Lower lobe of right lung (tissue), 2 donors: ENCODE measurements at regions not wholly inside any gene's neighbourhood (a gene's known extent, or its start where the extent isn't known, plus 50 kb on each side); places are given as distances from the start of the nearest gene placed in this dataset.
A peak's percentile ranks its signal among the peaks of the same experiment; 100 is the strongest.

ENCODE experiments used
- ATAC-seq, 2 donors: fragments of 200-7000 bp; cut with Tn5 transposase; one replicate each; pipeline ENCODE4 v1.9.1; 2020 to 2022; ENCODE audit warnings: mild to moderate bottlenecking in 2 of 2, moderate library complexity in 2 of 2
- DNase-seq: peaks from one replicate; pipeline ENCODE4 v3.0.0-alpha.2; 2020
- H3K27ac ChIP-seq: fragments of 200-600 bp; one replicate; pipeline ENCODE4 v1.8.0; 2022
- H3K27me3 ChIP-seq: fragments of 200-600 bp; one replicate; pipeline ENCODE4 v1.8.0; 2022; ENCODE audit warnings: low read depth
- H3K36me3 ChIP-seq: fragments of 200-600 bp; one replicate; pipeline ENCODE4 v1.8.0; 2022; ENCODE audit warnings: mild to moderate bottlenecking
- H3K4me1 ChIP-seq: fragments of 200-600 bp; one replicate; pipeline ENCODE4 v1.8.0; 2022
- H3K4me3 ChIP-seq: fragments of 200-600 bp; one replicate; pipeline ENCODE4 v1.8.0; 2022; ENCODE audit warnings: mild to moderate bottlenecking
- H3K9me3 ChIP-seq: fragments of 200-600 bp; one replicate; pipeline ENCODE4 v1.8.0; 2022
- intact Hi-C: fragments of 100-400 bp; cut with DNase I; formaldehyde crosslinking; loops from one replicate; pipeline ENCODE4 v1.11.0; 2022
- TF ChIP-seq, protein P1 (sequence below): fragments of 200-600 bp; IDR thresholded peaks from one replicate; pipeline ENCODE4 v1.8.0; 2022; ENCODE audit warnings: antibody characterized with exemption, mild to moderate bottlenecking
- donor health status: DM: no; HTN: yes; CAD: no; lungs with severe emphysema.

DNA sequence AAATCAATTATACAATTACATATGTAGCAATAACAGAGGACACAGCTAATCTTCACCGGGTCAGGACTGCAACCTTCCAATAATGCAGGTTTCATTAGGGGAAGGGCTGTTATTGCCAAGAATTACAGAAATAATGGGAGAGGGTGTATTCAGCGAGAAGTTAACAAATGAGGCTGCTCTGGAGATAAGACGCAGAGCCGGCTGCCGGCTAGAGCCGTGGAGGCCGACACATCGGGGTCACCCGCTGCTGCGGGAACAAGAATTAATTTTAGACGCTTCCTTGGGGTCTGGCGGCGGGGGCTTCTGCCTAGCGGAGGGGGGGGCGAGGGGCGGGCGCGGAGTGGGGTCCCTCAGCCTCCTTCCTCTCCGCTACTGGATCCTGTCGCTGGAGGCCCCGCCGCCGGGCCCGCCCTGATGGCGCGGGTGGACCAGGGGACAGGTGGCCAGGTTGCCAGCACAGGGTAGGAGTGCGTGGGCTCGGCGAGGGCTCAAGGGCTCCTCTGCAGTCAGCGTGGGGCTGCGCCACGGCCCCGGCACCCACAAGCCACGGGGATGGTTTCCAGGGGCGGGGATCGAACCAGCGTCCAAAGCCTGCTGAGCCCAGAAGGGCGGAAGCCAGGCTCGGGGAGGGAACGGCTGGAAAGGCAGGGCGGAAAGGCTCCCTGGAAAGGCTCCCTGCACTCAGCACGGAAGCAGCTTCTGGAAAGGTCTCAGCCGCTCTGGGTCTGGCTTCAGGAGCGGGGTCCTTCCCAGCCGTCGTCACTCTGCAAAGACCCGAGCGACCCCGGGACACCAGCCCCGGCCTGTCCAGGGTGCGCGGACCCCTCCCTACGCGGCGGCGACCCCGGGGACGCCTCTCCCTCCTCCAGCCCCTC lies 113.8 kb upstream of the NKX1-1 start:
- Histone ChIP-seq H3K4me3 (no peak overlapping the region), H3K36me3 (no peaks in the 10 kb centered on the region), H3K27ac (no peak overlapping the region), H3K27me3 (peaks cover 62% of the 10 kb centered on the region), H3K4me1 (peaks cover 5% of the 10 kb centered on the region), H3K9me3 (no peaks in the 10 kb centered on the region)
- DNase-seq: peak; percentile 38
- intact Hi-C loops: no loop called here
- TF ChIP-seq, protein P1, sequence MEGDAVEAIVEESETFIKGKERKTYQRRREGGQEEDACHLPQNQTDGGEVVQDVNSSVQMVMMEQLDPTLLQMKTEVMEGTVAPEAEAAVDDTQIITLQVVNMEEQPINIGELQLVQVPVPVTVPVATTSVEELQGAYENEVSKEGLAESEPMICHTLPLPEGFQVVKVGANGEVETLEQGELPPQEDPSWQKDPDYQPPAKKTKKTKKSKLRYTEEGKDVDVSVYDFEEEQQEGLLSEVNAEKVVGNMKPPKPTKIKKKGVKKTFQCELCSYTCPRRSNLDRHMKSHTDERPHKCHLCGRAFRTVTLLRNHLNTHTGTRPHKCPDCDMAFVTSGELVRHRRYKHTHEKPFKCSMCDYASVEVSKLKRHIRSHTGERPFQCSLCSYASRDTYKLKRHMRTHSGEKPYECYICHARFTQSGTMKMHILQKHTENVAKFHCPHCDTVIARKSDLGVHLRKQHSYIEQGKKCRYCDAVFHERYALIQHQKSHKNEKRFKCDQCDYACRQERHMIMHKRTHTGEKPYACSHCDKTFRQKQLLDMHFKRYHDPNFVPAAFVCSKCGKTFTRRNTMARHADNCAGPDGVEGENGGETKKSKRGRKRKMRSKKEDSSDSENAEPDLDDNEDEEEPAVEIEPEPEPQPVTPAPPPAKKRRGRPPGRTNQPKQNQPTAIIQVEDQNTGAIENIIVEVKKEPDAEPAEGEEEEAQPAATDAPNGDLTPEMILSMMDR: no peak
- ATAC-seq: no peak

DNA sequence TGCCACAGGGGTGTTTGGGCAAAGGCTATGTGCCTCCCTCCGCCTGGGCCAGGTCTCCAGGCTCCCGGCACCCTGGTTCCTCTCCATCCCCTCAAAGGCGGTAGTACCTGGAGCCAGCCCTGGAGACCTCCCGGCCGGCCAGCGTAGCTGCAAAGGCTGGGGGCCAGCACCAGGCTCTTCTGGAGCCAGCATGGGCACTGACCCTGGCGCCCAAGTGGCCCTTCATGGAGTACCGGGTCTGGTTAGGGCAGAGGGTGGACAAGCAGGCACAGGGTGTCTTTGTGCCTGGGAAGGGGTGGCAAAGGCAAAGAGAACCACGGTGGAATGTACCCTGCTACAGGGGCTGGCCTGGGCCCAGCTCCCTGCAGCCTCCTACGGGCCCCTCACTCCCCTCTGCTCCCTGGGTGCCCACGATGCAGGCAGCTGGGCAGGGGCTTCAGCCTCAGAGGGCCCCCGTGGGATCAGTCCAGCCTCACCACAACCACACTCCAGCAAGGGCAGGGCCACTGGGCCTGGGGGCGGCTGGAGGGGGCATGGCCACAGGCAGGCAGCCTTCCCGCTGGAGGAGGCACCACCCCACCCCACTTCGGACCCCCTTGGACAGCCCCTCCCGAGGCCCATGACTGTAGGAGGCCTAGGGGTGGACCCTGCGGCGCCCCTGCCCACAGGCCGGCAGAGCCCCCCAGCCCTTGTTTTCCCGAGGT lies 112.9 kb upstream of the NKX1-1 start:
- ATAC-seq (no peak), DNase-seq (peak; percentile 37)
- TF ChIP-seq, protein P1: no peak
- Histone ChIP-seq H3K36me3 (no peaks in the 10 kb centered on the region), H3K9me3 (no peaks in the 10 kb centered on the region), H3K27me3 (peaks cover 62% of the 10 kb centered on the region), H3K4me1 (peaks cover 5% of the 10 kb centered on the region), H3K4me3 (no peak overlapping the region), H3K27ac (no peak overlapping the region)
- intact Hi-C loops: no loop called here

DNA sequence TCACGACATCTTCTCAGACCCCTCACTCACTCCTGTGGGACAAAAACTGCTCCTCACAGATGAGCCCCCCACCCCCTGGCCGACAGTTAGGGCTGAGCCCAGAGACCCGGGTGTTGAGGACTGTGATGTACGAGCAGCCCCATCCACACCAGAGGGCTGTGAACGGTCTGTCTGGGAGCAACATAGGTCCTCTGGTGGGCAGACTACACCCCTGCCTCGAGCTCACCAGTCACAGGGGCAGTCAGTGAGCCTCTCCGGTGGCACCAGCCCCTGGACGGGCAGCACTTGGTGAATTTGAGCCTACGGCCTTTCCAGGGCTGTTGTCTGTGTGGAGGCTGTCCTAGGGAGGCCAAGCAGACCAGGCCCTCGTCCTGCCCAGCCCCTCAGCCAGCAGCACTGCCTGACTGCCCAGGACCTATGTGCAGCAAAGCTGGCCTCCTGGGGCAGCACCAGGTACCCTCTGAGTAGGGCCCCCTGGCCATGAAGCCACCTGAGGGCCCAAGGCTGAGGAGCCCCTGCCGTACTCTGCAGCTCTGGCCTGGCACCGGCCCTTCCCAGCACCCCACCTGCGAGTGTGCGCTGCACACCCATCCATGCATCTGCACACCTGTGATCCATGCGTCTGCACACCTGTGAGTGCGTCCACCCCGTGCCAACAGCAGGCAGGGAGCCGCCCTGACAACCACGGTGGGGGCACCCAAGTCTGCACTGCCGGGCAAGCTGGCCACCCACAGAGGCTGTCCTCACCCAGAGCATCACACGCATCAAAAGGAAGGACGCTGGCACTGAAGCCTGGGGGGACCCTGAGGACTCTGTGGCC lies 111.6 kb upstream of the NKX1-1 start:
- H3K27me3 ChIP-seq: peaks cover 61% of the 10 kb centered on the region
- TF ChIP-seq, protein P1: no peak
- no peaks in the 10 kb centered on the region for H3K36me3 ChIP-seq
- no peak for ATAC-seq
- peak; percentile 39 for DNase-seq
- H3K4me3 ChIP-seq: no peak overlapping the region
- no peak overlapping the region for H3K27ac ChIP-seq
- intact Hi-C loops: no loop called here
- no peaks in the 10 kb centered on the region for H3K9me3 ChIP-seq
- peaks cover 5% of the 10 kb centered on the region for H3K4me1 ChIP-seq

DNA sequence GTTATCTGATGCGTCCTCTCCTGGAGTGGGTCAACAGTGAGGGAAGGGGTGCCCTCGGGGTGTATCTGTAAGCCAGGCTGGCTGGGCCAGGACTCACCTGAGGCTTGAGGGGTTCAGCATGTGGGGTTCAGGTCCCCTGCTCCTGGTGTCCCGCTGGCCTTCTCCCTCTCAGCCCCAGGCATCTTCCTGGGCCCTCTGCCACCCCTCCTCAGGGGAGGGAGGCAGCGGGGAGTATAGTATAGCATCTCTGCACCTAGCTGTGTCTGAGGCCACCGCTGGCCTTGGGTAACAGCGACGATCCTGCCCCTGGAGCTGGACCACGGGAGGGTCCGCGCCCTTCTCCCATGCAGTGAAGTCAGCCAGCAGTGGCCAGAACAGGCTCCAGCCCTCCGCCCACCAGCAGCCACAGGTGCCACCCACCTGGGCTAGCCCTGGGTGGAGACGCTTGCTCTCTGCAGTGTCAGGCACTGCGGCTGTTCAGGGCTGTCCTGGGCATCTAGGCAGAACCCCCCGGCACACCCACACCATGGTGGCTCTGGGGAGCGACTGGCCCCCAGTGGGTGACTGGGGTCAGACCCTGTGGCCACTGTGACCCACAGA lies 110.7 kb upstream of the NKX1-1 start:
- H3K27ac ChIP-seq: no peak overlapping the region
- H3K27me3 ChIP-seq: peaks cover 61% of the 10 kb centered on the region
- no peaks in the 10 kb centered on the region for H3K9me3 ChIP-seq
- no peaks in the 10 kb centered on the region for H3K36me3 ChIP-seq
- peak; percentile 27 for DNase-seq
- ATAC-seq: no peak
- intact Hi-C loops: no loop called here
- TF ChIP-seq, protein P1: no peak
- peaks cover 5% of the 10 kb centered on the region for H3K4me1 ChIP-seq
- no peak overlapping the region for H3K4me3 ChIP-seq

DNA sequence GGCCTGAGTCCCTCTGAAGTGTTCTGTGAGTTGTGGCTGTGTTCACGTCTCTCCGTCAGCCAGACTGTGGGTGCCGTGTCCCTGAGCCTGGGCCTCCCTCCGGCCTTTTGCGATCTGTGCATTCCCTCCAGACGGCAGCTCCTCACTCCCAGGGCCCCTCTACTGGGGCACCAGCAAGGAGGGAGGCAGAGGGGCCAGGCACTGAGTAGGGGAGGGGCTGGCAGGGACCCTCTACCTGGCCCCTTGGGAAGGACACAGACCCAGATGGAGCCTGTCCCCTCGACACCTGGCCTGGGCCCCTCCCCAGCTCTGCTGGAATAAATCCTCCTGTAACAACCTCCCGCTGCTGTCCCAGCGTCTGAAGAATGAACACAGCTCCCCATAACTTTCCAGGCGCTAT lies 110.0 kb upstream of the NKX1-1 start:
- H3K27ac ChIP-seq: no peak overlapping the region
- intact Hi-C loops: no loop called here
- no peaks in the 10 kb centered on the region for H3K36me3 ChIP-seq
- H3K4me3 ChIP-seq: no peak overlapping the region
- DNase-seq (peak; percentile 35), ATAC-seq (no peak)
- TF ChIP-seq, protein P1: no peak
- H3K9me3 ChIP-seq: no peaks in the 10 kb centered on the region
- peaks cover 2% of the 10 kb centered on the region for H3K4me1 ChIP-seq
- peaks cover 55% of the 10 kb centered on the region for H3K27me3 ChIP-seq
